ENCODE measurements at regions not wholly inside any gene's neighbourhood (a gene's known extent, or its start where the extent isn't known, plus 50 kb on each side); places are given as distances from the start of the nearest gene placed in this dataset.

- Histone ChIP-seq H3K36me3 (ENCODE audit: insufficient read depth) (no peaks in the 10 kb centered on the region; the same call in 1 of the 2 replicates), H3K4me1 (ENCODE audit: insufficient read depth) (no peaks in the 10 kb centered on the region), H3K27ac (ENCODE audit: low read depth) (no peak overlapping the region), H3K4me2 (no peak overlapping the region), H2AFZ (no peak overlapping the region), H3K79me2 (replicated peaks; ENCODE audit: insufficient read depth) (no peaks in the 10 kb centered on the region), H3K4me3 (no peak overlapping the region), H3F3A (replicated peaks; ENCODE audit: low read depth) (no peaks in the 10 kb centered on the region), H3K9me2 (ENCODE audit: insufficient read depth) (no peaks in the 10 kb centered on the region; the same call in 1 of the 2 replicates), H4K20me1 (replicated peaks; ENCODE audit: insufficient read depth) (no peaks in the 10 kb centered on the region), H3K27me3 (ENCODE audit: insufficient read depth) (no peaks in the 10 kb centered on the region)
- DNase-seq (ENCODE audit: low spot score) (no peak), ATAC-seq (no peak)
- H3K27ac Mint-ChIP-seq, result no peak overlapping the region
- H3K4me3 Mint-ChIP-seq, result no peak overlapping the region
- peaks cover under 1% of the 10 kb centered on the region; the same call in 2 of the 3 replicates for H3K4me1 Mint-ChIP-seq
- peaks cover 3% of the 10 kb centered on the region for H3K27me3 Mint-ChIP-seq (ENCODE audit: insufficient read depth, low read depth, poor library complexity)
- peaks cover 13% of the 10 kb centered on the region for H3K9me3 Mint-ChIP-seq
- TF ChIP-seq ZNF462 (CRISPR knock-in tag; IDR thresholded peaks at IDR 0.05) (no peak), NANOG (IDR thresholded peaks at IDR 0.05; ENCODE audit: borderline replicate concordance) (no peak), ZNF114 (CRISPR knock-in tag; IDR thresholded peaks at IDR 0.05) (no peak), CTCF (conservative IDR thresholded peaks at IDR 0.05; ENCODE audit: low read depth in 2 of 2) (no peak), CREB1 (CRISPR knock-in tag; IDR thresholded peaks at IDR 0.05; ENCODE audit: low read depth) (no peak), EZH2 (IDR thresholded peaks at IDR 0.05; ENCODE audit: low read depth, unreplicated experiment) (no peak), POLR2AphosphoS5 (IDR thresholded peaks at IDR 0.05; ENCODE audit: low read depth) (no peak), EZH2phosphoT487 (IDR thresholded peaks at IDR 0.05; ENCODE audit: unreplicated experiment) (no peak), ETS1 (IDR thresholded peaks at IDR 0.05) (no peak), ZNF331 (CRISPR knock-in tag; IDR thresholded peaks at IDR 0.05; ENCODE audit: low read depth) (no peak), REST (IDR thresholded peaks at IDR 0.05; ENCODE audit: unreplicated experiment) (no peak), STAT1 (IDR thresholded peaks at IDR 0.05; ENCODE audit: unreplicated experiment) (no peak), JUNB (IDR thresholded peaks at IDR 0.05; ENCODE audit: unreplicated experiment) (no peak)
- 0 out of 3 replicates have a peak, but pooled peaks cover 2% of the 10 kb centered on the region for H3K36me3 Mint-ChIP-seq (ENCODE audit: low read depth)
Observed at GRCh38 chr1:87213135-87213515, 115.6 kb upstream of the LMO4 start.

Data from GM23338 (cell line).